ENCODE measurements at regions not wholly inside any gene's neighbourhood (a gene's known extent, or its start where the extent isn't known, plus 50 kb on each side); places are given as distances from the start of the nearest gene placed in this dataset.

- in situ Hi-C loops (cut with MboI; ENCODE audit: low sequenced_read_pairs), result no loop called here
These were observed 63.7 kb upstream of the PSMD7 start for GRCh38 chr16:74232806-74233465.

- in situ Hi-C loops (cut with MboI; ENCODE audit: low sequenced_read_pairs), result no loop called here
These were observed 66.5 kb upstream of the PSMD7 start for GRCh38 chr16:74230126-74230525.

DNA sequence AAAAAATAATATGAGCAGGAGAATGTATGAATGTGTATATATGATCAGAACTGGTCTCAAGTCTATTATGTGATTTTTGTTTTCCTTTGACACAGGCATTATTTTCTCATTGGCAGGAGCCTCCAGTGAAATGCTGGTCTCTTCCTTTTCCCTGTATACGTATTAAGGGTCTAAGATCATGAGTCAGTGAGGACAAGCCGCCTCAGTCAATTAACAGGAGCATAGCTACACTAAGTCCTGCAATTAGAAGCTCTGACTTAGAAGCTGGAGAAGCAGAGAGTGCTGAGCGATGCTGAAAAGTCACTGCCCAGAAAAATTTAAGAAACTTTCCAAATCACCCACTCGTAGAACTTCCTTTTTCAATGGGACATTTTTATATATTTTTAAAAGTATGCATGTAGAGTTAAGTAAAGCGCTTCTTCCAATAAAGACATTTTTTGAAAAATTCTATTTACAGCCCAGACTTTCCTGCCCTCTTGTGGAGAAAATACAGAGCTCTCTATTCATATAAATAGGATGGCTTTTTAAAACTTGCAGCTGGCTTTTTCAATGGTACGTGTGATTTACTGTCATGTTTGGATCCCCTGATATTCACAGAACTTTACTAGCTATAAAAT is 70.2 kb upstream of the PSMD7 start:
- in situ Hi-C loops (cut with MboI; ENCODE audit: low sequenced_read_pairs), result no loop called here

DNA sequence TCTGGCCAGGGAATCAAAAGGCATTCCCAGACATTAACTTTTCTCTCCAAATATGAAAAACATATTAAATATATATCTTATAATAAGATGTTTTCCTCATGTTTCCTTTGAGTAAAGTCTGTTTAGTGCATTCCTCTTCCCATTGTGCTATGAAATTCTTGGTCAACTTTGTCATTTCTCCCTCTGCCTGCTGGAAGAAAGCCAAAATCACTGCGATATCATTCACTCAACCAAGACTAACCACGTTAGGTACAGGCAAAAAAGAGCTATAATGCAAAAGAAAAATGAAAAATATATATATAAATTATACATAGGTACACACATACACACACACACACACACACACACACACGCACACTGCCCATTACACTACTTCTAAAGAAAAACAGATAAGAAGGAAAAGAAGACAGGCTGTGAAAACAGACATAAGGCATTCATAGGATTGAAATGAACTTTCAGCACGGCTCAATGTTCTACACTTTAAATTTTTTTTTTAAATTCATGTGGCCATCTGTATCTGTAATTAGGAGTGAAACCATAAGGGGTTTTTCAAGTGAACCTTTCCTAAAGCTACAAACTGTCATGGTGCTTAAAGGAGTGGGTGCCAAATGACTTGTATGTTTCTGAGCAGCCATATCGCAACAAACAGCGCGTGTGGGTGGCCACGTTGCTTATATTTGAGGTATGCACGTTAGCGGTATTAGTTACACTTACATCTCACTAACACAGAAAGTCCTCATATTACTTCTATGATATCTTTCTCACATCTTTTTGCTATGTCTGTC is 71.6 kb upstream of the PSMD7 start:
- in situ Hi-C loops (cut with MboI; ENCODE audit: low sequenced_read_pairs), result no loop called here

DNA sequence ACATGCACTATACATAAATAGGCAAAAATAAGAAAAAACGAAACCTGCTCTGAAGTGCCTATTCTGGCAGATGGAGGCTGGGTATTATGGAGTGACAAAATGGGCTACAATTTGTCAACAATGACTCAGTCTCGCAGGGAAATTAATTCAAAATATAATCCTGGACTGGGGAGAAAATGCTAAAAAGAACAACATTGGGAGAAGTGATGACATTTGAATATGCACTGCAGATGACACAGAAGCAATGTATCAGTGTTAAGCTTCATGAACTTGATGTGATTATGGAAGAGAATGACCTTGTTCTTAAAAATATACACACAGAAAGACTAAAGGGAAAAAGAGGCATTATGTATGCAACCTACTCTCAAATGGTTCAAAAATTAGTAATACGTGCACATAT is 74.8 kb upstream of the PSMD7 start:
- in situ Hi-C loops (cut with MboI; ENCODE audit: low sequenced_read_pairs), result no loop called here

- in situ Hi-C loops (cut with MboI; ENCODE audit: low sequenced_read_pairs), result no loop called here
These were observed 76.9 kb upstream of the PSMD7 start for GRCh38 chr16:74219706-74220105.

DNA sequence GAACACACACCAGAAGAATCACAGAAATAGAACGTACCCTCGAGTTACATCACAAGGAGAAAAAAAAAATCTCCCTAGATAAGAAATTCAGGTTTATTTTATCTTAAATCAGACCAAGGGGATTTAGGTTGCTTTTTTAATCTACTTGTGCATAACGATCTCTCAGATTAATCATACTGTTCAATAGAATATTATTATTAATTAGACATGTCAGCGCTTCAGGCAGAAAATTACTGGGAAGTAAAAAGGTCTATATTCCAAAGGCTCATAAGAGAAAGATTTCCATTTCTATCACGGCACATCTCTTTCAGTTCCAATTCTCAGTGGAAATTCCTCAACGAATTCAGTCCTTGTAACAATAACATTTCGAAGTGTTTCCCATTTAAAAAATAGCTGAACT is 77.7 kb upstream of the PSMD7 start:
- in situ Hi-C loops (cut with MboI; ENCODE audit: low sequenced_read_pairs), result no loop called here

DNA sequence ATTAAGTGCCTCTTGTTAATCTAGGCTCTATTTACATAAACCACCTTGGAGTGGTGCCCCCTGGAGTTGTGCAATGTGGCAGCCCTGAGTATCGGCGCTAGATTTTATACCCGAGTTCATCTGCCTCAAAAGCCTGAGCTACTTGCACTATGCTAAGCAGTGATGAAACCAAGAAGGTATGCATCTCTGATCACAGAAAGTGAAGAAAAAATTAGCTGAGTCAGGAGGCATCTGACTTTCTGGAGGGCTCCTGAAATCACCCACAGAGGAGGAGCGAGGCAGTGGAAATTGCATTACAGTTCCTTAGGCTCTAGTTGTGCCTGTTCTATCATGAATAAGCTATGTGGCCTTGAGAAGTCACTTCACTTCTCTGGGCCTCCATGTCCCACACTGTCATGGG is 80.3 kb upstream of the PSMD7 start:
- in situ Hi-C loops (cut with MboI; ENCODE audit: low sequenced_read_pairs), result no loop called here

GRCh38 chr16:74215249-74215648 is 81.4 kb upstream of the PSMD7 start:
- in situ Hi-C loops (cut with MboI; ENCODE audit: low sequenced_read_pairs), result no loop called here

DNA sequence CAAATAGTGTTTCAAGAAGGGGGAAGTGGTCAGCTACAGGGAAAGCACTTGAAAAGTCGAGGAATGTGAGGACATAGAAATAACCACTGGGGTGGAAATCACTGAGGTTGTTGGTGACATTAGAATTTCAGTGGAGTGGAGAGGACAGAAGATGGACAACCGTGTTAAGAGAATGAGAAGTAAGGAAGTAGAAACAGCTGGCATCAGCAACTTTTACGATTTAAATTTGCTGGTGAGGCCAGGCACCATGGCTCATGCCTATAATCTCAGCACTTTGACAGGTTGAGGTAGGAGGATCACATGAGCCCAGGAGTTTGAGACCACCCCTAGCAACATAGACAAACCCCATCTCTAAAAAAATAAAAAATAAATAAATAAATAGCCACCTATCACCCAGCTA is 83.2 kb upstream of the PSMD7 start:
- in situ Hi-C loops (cut with MboI; ENCODE audit: low sequenced_read_pairs), result no loop called here

GRCh38 chr16:74210245-74210644 is 86.4 kb upstream of the PSMD7 start:
- in situ Hi-C loops (cut with MboI; ENCODE audit: low sequenced_read_pairs), result no loop called here

DNA sequence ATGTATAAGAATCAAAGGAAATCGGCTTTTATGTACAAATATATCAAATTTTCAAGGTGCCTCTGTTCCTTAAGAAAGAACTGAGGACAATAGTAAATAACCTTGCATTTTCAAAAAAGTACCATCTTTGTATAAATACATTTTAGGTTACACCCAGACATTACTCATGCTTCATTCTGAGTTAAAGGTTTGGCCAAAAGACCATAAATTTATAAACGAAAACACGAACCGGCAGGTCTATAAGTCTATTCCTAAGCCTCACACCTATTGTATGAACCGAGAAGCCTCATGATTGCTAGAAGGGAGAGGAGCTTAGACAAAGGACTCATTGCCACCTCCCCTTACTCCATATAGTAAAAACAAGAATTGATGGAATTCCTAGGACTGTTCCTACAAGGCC is 94.6 kb upstream of the PSMD7 start:
- in situ Hi-C loops (cut with MboI; ENCODE audit: low sequenced_read_pairs), result no loop called here

DNA sequence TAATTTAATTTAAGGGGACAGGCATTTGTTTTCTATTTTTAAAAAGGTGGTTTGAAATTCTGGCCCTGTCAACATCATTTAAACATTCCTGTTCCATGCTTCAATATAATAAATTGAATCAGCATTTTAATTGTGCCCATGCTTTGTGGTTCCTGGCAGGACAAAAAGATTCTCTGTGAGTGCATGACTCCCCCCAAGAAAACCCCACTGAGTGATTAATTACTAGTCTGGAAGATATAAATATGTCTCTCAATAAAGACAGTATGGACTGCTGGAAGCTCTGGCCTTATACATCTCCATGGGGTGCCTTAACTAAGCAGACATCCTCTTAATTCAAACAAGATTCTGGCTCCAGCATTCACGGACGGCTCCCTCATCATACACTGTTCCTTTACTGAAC is 95.0 kb upstream of the PSMD7 start:
- in situ Hi-C loops (cut with MboI; ENCODE audit: low sequenced_read_pairs), result no loop called here

GRCh38 chr16:74200921-74201320 is 95.7 kb upstream of the PSMD7 start:
- in situ Hi-C loops (cut with MboI; ENCODE audit: low sequenced_read_pairs), result no loop called here

DNA sequence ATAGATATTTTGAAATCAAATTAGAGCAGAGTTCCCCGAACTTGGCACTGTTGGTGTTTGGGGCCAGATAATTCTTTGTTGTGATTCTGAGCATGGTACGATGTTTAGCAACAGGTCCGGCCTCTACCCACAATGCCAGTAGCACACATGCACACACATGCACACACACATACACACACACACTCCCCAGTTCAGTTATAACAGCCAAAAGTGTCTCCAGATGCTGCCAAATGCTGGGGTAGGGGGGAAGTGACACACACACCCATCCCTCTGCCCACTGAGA is 96.8 kb upstream of the PSMD7 start:
- in situ Hi-C loops (cut with MboI; ENCODE audit: low sequenced_read_pairs), result no loop called here

- in situ Hi-C loops (cut with MboI; ENCODE audit: low sequenced_read_pairs), result no loop called here
These were observed 97.4 kb upstream of the PSMD7 start for GRCh38 chr16:74199066-74199841.

- in situ Hi-C loops (cut with MboI; ENCODE audit: low sequenced_read_pairs), result no loop called here
These were observed 104.3 kb upstream of the PSMD7 start for GRCh38 chr16:74192281-74192797.

GRCh38 chr16:74190292-74190691 is 106.3 kb upstream of the PSMD7 start:
- in situ Hi-C loops (cut with MboI; ENCODE audit: low sequenced_read_pairs), result no loop called here

GRCh38 chr16:74188856-74189255 is 107.8 kb upstream of the PSMD7 start:
- in situ Hi-C loops (cut with MboI; ENCODE audit: low sequenced_read_pairs), result no loop called here

DNA sequence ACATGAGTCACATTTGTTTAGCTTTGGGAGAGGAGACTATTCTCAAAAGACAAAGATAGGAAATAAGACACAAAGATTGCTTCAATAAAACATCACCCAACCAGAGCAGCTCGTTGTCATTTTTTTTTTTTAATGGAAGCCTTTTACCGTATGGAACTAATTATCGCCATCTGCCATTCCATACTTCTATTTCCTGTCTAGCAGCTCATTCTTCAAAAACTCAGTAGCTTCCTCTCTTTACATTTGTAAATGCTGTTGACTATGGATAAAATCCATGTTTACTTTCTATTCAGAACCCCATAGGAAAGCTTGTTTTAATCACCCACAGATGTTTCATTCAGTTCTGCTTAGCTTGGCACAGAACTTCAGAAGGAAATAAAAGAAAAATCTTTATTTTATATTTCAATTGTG is 110.0 kb upstream of the PSMD7 start:
- in situ Hi-C loops (cut with MboI; ENCODE audit: low sequenced_read_pairs), result no loop called here

GRCh38 chr16:74184839-74185238 is 111.8 kb upstream of the PSMD7 start:
- in situ Hi-C loops (cut with MboI; ENCODE audit: low sequenced_read_pairs), result no loop called here

Data from HL-60/S4 treated with retinoic acid at 250 ng/mL for 4 days and 3 days (cell line).